ENCODE measurements at regions not wholly inside any gene's neighbourhood (a gene's known extent, or its start where the extent isn't known, plus 50 kb on each side); places are given as distances from the start of the nearest gene placed in this dataset.

- TF ChIP-seq ZBTB33 (IDR thresholded peaks at IDR 0.05): no peak
- no peak for TF ChIP-seq CTCF (IDR thresholded peaks at IDR 0.05; ENCODE audit: low read depth, low read length, missing input control)
- TF ChIP-seq, protein P1, sequence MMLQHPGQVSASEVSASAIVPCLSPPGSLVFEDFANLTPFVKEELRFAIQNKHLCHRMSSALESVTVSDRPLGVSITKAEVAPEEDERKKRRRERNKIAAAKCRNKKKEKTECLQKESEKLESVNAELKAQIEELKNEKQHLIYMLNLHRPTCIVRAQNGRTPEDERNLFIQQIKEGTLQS (IDR thresholded peaks at IDR 0.05): no peak
- no peak for TF ChIP-seq HNF4A (conservative IDR thresholded peaks at IDR 0.05)
- TF ChIP-seq JUND (IDR thresholded peaks at IDR 0.05): no peak
- no peak for TF ChIP-seq EGR1 (IDR thresholded peaks at IDR 0.05; ENCODE audit: low read depth in 2 of 2)
- TF ChIP-seq RAD21 (IDR thresholded peaks at IDR 0.05): no peak
These were observed 335.2 kb upstream of the SEMA3D start for GRCh38 chr7:85522070-85522469.

Data from liver (tissue), 3 donors.